Activated T-cell treated with anti-CD3 and anti-CD28 coated beads, Interleukin-2, amount 50 U/mL, for 24 hours (primary cell): ENCODE measurements at regions not wholly inside any gene's neighbourhood (a gene's known extent, or its start where the extent isn't known, plus 50 kb on each side); places are given as distances from the start of the nearest gene placed in this dataset.

Source experiments
- DNase-seq: peaks from one replicate; pipeline ENCODE4 v3.0.0-alpha.2; 2020
- H3K27ac Mint-ChIP-seq: 2 replicates; pipeline ENCODE4 v1.8.0; 2020; ENCODE audit warnings: mild to moderate bottlenecking, mixed read lengths
- H3K27me3 Mint-ChIP-seq: 2 replicates; pipeline ENCODE4 v1.8.0; 2020; ENCODE audit warnings: mixed read lengths
- H3K36me3 Mint-ChIP-seq: 2 replicates; pipeline ENCODE4 v1.8.0; 2020; ENCODE audit warnings: low read depth, mixed read lengths
- H3K4me1 Mint-ChIP-seq: 2 replicates; pipeline ENCODE4 v1.8.0; 2020; ENCODE audit warnings: low read depth, mixed read lengths
- H3K4me3 Mint-ChIP-seq: 2 replicates; pipeline ENCODE4 v1.8.0; 2020; ENCODE audit warnings: mild to moderate bottlenecking, moderate library complexity, mixed read lengths
- H3K9me3 Mint-ChIP-seq: 2 replicates; pipeline ENCODE4 v1.8.0; 2020; ENCODE audit warnings: mixed read lengths

GRCh38 chr1:34400675-34401074, 224.0 kb downstream of the C1orf94 start:
- Mint-ChIP-seq H3K27me3 (peaks cover 22% of the 10 kb centered on the region), H3K4me1 (no peaks in the 10 kb centered on the region), H3K27ac (no peak overlapping the region), H3K36me3 (no peaks in the 10 kb centered on the region), H3K9me3 (no peaks in the 10 kb centered on the region), H3K4me3 (no peak overlapping the region)
- no peak for DNase-seq

GRCh38 chr1:34403156-34403555, 226.4 kb downstream of the C1orf94 start:
- Mint-ChIP-seq H3K4me1 (no peaks in the 10 kb centered on the region), H3K27me3 (peaks cover 17% of the 10 kb centered on the region), H3K4me3 (no peak overlapping the region), H3K9me3 (no peaks in the 10 kb centered on the region), H3K36me3 (no peaks in the 10 kb centered on the region), H3K27ac (no peak overlapping the region)
- no peak for DNase-seq

GRCh38 chr1:34404804-34405203, 228.1 kb downstream of the C1orf94 start:
- DNase-seq, result no peak
- Mint-ChIP-seq H3K36me3 (no peaks in the 10 kb centered on the region), H3K27me3 (peaks cover 11% of the 10 kb centered on the region), H3K9me3 (no peaks in the 10 kb centered on the region), H3K4me1 (no peaks in the 10 kb centered on the region), H3K4me3 (no peak overlapping the region), H3K27ac (no peak overlapping the region)

GRCh38 chr1:34405266-34405959, 228.7 kb downstream of the C1orf94 start:
- DNase-seq, result no peak
- Mint-ChIP-seq H3K27ac (no peak overlapping the region), H3K4me1 (no peaks in the 10 kb centered on the region), H3K4me3 (no peak overlapping the region), H3K9me3 (no peaks in the 10 kb centered on the region), H3K36me3 (no peaks in the 10 kb centered on the region), H3K27me3 (peaks cover 13% of the 10 kb centered on the region)

- H3K4me1 Mint-ChIP-seq, result no peaks in the 10 kb centered on the region
- no peak overlapping the region for H3K4me3 Mint-ChIP-seq
- H3K9me3 Mint-ChIP-seq, result no peaks in the 10 kb centered on the region
- H3K36me3 Mint-ChIP-seq, result no peaks in the 10 kb centered on the region
- peaks cover 13% of the 10 kb centered on the region for H3K27me3 Mint-ChIP-seq
- no peak overlapping the region for H3K27ac Mint-ChIP-seq
- no peak for DNase-seq
These were observed 229.7 kb downstream of the C1orf94 start for GRCh38 chr1:34406377-34406776.

GRCh38 chr1:34406833-34407539, 230.3 kb downstream of the C1orf94 start:
- no peak for DNase-seq
- Mint-ChIP-seq H3K27ac (no peak overlapping the region), H3K27me3 (peaks cover 13% of the 10 kb centered on the region), H3K4me3 (no peak overlapping the region), H3K4me1 (no peaks in the 10 kb centered on the region), H3K36me3 (no peaks in the 10 kb centered on the region), H3K9me3 (no peaks in the 10 kb centered on the region)

- Mint-ChIP-seq H3K36me3 (no peaks in the 10 kb centered on the region), H3K4me1 (no peaks in the 10 kb centered on the region), H3K27me3 (peaks cover 13% of the 10 kb centered on the region), H3K9me3 (no peaks in the 10 kb centered on the region), H3K4me3 (no peak overlapping the region), H3K27ac (no peak overlapping the region)
- no peak for DNase-seq
These were observed 231.3 kb downstream of the C1orf94 start for GRCh38 chr1:34408011-34408410.

GRCh38 chr1:34409689-34410229, 233.1 kb downstream of the C1orf94 start:
- no peaks in the 10 kb centered on the region for H3K36me3 Mint-ChIP-seq
- no peak overlapping the region for H3K27ac Mint-ChIP-seq
- peaks cover 12% of the 10 kb centered on the region for H3K27me3 Mint-ChIP-seq
- no peak overlapping the region for H3K4me3 Mint-ChIP-seq
- no peaks in the 10 kb centered on the region for H3K4me1 Mint-ChIP-seq
- no peaks in the 10 kb centered on the region for H3K9me3 Mint-ChIP-seq
- no peak for DNase-seq

GRCh38 chr1:34412598-34413370, 236.1 kb downstream of the C1orf94 start:
- H3K27me3 Mint-ChIP-seq, result peaks cover 18% of the 10 kb centered on the region
- H3K27ac Mint-ChIP-seq, result no peak overlapping the region
- DNase-seq, result no peak
- no peaks in the 10 kb centered on the region for H3K9me3 Mint-ChIP-seq
- H3K36me3 Mint-ChIP-seq, result no peaks in the 10 kb centered on the region
- H3K4me3 Mint-ChIP-seq, result no peak overlapping the region
- no peaks in the 10 kb centered on the region for H3K4me1 Mint-ChIP-seq

GRCh38 chr1:34415140-34415539, 238.4 kb downstream of the C1orf94 start:
- Mint-ChIP-seq H3K4me1 (no peaks in the 10 kb centered on the region), H3K36me3 (no peaks in the 10 kb centered on the region), H3K27ac (no peak overlapping the region), H3K27me3 (peaks cover 17% of the 10 kb centered on the region), H3K9me3 (no peaks in the 10 kb centered on the region), H3K4me3 (no peak overlapping the region)
- DNase-seq, result no peak

- H3K36me3 Mint-ChIP-seq, result no peaks in the 10 kb centered on the region
- peaks cover 21% of the 10 kb centered on the region for H3K27me3 Mint-ChIP-seq
- H3K4me1 Mint-ChIP-seq, result no peaks in the 10 kb centered on the region
- no peak overlapping the region for H3K27ac Mint-ChIP-seq
- no peak overlapping the region for H3K4me3 Mint-ChIP-seq
- no peaks in the 10 kb centered on the region for H3K9me3 Mint-ChIP-seq
- DNase-seq, result no peak
These were observed 241.5 kb downstream of the C1orf94 start for GRCh38 chr1:34418166-34418565.

- Mint-ChIP-seq H3K27ac (no peak overlapping the region), H3K4me1 (no peaks in the 10 kb centered on the region), H3K36me3 (no peaks in the 10 kb centered on the region), H3K4me3 (no peak overlapping the region), H3K27me3 (peaks cover 20% of the 10 kb centered on the region), H3K9me3 (no peaks in the 10 kb centered on the region)
- no peak for DNase-seq
These were observed 243.0 kb downstream of the C1orf94 start for GRCh38 chr1:34419663-34420136.

GRCh38 chr1:34425046-34425445, 248.3 kb downstream of the C1orf94 start:
- Mint-ChIP-seq H3K9me3 (no peaks in the 10 kb centered on the region), H3K27ac (no peak overlapping the region), H3K4me1 (no peaks in the 10 kb centered on the region), H3K4me3 (no peak overlapping the region), H3K36me3 (no peaks in the 10 kb centered on the region), H3K27me3 (peaks cover 25% of the 10 kb centered on the region)
- DNase-seq, result no peak

- no peak overlapping the region for H3K27ac Mint-ChIP-seq
- H3K4me3 Mint-ChIP-seq, result no peak overlapping the region
- H3K4me1 Mint-ChIP-seq, result no peaks in the 10 kb centered on the region
- no peak for DNase-seq
- H3K36me3 Mint-ChIP-seq, result no peaks in the 10 kb centered on the region
- no peaks in the 10 kb centered on the region for H3K9me3 Mint-ChIP-seq
- peaks cover 25% of the 10 kb centered on the region for H3K27me3 Mint-ChIP-seq
These were observed 249.1 kb downstream of the C1orf94 start for GRCh38 chr1:34425785-34426184.
